SU-DHL-6 (cell line): ENCODE measurements at regions not wholly inside any gene's neighbourhood (a gene's known extent, or its start where the extent isn't known, plus 50 kb on each side); places are given as distances from the start of the nearest gene placed in this dataset.

Experiments used
- H2AFZ ChIP-seq: fragments of 200-600 bp; sonication (generic); 2 replicates; pipeline ENCODE4 v1.6.1; 2014; ENCODE audit warnings: low read depth, mild to moderate bottlenecking, moderate library complexity, mixed read lengths, antibody characterized with exemption, low read length; ENCODE audit not compliant: severe bottlenecking
- H3F3A ChIP-seq: fragments of 200-600 bp; shearing (Covaris generic); 2 replicates; pipeline ENCODE4 v1.6.0; 2016; ENCODE audit warnings: antibody characterized with exemption, mild to moderate bottlenecking; ENCODE audit not compliant: insufficient read depth
- H3K27ac ChIP-seq: fragments of 200-600 bp; sonication (generic); 2 replicates; pipeline ENCODE4 v1.5.1; 2016; ENCODE audit warnings: low read depth, mild to moderate bottlenecking, low read length, moderate library complexity, mixed read lengths
- H3K27me3 ChIP-seq: fragments of 200-600 bp; sonication (generic), shearing (Covaris generic); 2 replicates; pipeline ENCODE4 v1.6.0; 2014; ENCODE audit warnings: mild to moderate bottlenecking, low read length
- H3K36me3 ChIP-seq: fragments of 200-600 bp; sonication (generic); 2 replicates; pipeline ENCODE4 v1.6.1; 2014; ENCODE audit warnings: mild to moderate bottlenecking, low read length, mixed read lengths
- H3K4me2 ChIP-seq: fragments of 300-600, 200-600 bp; shearing (Covaris generic), sonication (generic); 2 replicates; pipeline ENCODE4 v1.6.0; 2014; ENCODE audit warnings: low read length, low read depth, mild to moderate bottlenecking; ENCODE audit not compliant: poor library complexity, severe bottlenecking
- H3K4me3 ChIP-seq: fragments of 200-600 bp; sonication (generic); 2 replicates; pipeline ENCODE4 v1.5.1; 2014; ENCODE audit warnings: antibody characterized with exemption, low read length, mild to moderate bottlenecking, mixed read lengths; ENCODE audit not compliant: insufficient read depth, poor library complexity, severe bottlenecking
- H3K79me2 ChIP-seq: fragments of 200-600 bp; sonication (generic); 2 replicates; pipeline ENCODE4 v1.6.1; 2014; ENCODE audit warnings: mild to moderate bottlenecking, low read length, moderate library complexity; ENCODE audit not compliant: insufficient read depth
- H3K9ac ChIP-seq: fragments of 200-600 bp; sonication (generic); 2 replicates; pipeline ENCODE4 v1.7.0; 2014; ENCODE audit warnings: mild to moderate bottlenecking, low read length
- H3K9me2 ChIP-seq: fragments of 200-600 bp; sonication (generic); replicated peaks from 2 replicates; pipeline ENCODE4 v1.6.1; 2014; ENCODE audit warnings: low read length; ENCODE audit not compliant: insufficient read depth
- H3K9me3 ChIP-seq: fragments of 200-600 bp; sonication (generic); 2 replicates; pipeline ENCODE4 v1.6.1; 2014; ENCODE audit warnings: low read length, mixed read lengths; ENCODE audit not compliant: insufficient read depth
- H4K20me1 ChIP-seq: fragments of 200-600 bp; sonication (generic); 2 replicates; pipeline ENCODE4 v1.6.1; 2014; ENCODE audit warnings: low read depth, mild to moderate bottlenecking, antibody characterized with exemption, low read length, moderate library complexity, mixed read lengths
- CTCF ChIP-seq: fragments of 200-600 bp; sonication (generic); IDR thresholded peaks from one replicate; pipeline ENCODE4 v1.5.1; 2017; ENCODE audit warnings: antibody characterized with exemption, mild to moderate bottlenecking, low read length, moderate library complexity; ENCODE audit not compliant: insufficient read depth, poor library complexity, severe bottlenecking
- EZH2phosphoT487 ChIP-seq: fragments of 200-600 bp; sonication (generic), shearing (Covaris generic); conservative IDR thresholded peaks from 2 replicates; pipeline ENCODE4 v1.6.1; 2018; ENCODE audit warnings: mild to moderate bottlenecking, antibody characterized with exemption, low read length, moderate library complexity, mixed read lengths

GRCh38 chr9:84598921-84599636, 70.5 kb upstream of the NTRK2 start:
- Histone ChIP-seq H3K9ac (no peak overlapping the region), H2AFZ (no peak overlapping the region), H3F3A (no peaks in the 10 kb centered on the region), H4K20me1 (no peaks in the 10 kb centered on the region), H3K9me3 (no peaks in the 10 kb centered on the region), H3K4me2 (no peak overlapping the region), H3K79me2 (no peaks in the 10 kb centered on the region), H3K36me3 (no peaks in the 10 kb centered on the region), H3K4me3 (no peak overlapping the region), H3K27me3 (no peaks in the 10 kb centered on the region), H3K27ac (no peak overlapping the region), H3K9me2 (no peaks in the 10 kb centered on the region)
- TF ChIP-seq CTCF (no peak), EZH2phosphoT487 (no peak)

DNA sequence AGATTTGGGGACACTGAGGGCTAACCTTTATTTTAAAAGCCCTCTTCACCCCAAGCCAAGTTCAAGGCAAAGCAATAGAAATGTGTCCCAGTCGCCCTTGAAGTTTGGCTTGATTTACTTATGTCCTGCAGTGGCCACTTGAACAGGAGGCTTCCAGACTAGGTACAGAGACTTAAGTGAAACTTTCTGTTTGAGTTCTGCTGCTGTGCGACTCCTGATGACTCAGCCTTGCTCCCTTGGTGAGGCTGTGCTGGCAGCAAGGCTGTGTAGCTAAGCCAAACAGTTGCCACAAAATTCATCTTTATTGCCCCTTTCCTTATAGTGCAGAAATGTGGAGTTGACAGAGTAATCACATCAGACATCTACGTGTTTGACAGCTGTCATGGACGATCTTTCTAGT, 68.8 kb upstream of the NTRK2 start:
- Histone ChIP-seq H3K9me2 (no peaks in the 10 kb centered on the region), H3F3A (no peaks in the 10 kb centered on the region), H3K36me3 (no peaks in the 10 kb centered on the region), H3K27me3 (no peaks in the 10 kb centered on the region), H2AFZ (no peak overlapping the region), H3K79me2 (no peaks in the 10 kb centered on the region), H3K9me3 (no peaks in the 10 kb centered on the region), H3K4me3 (no peak overlapping the region), H3K4me2 (no peak overlapping the region), H4K20me1 (no peaks in the 10 kb centered on the region), H3K9ac (no peak overlapping the region), H3K27ac (no peak overlapping the region)
- TF ChIP-seq EZH2phosphoT487, result no peak
- TF ChIP-seq CTCF, result no peak

GRCh38 chr9:84604223-84604622, 65.3 kb upstream of the NTRK2 start:
- Histone ChIP-seq H4K20me1 (no peaks in the 10 kb centered on the region), H3K4me2 (no peak overlapping the region), H3K4me3 (no peak overlapping the region), H3K9me3 (no peaks in the 10 kb centered on the region), H3F3A (no peaks in the 10 kb centered on the region), H3K36me3 (no peaks in the 10 kb centered on the region), H3K9me2 (no peaks in the 10 kb centered on the region), H3K9ac (no peak overlapping the region), H2AFZ (no peak overlapping the region), H3K27ac (no peak overlapping the region), H3K79me2 (no peaks in the 10 kb centered on the region), H3K27me3 (no peaks in the 10 kb centered on the region)
- TF ChIP-seq CTCF (no peak), EZH2phosphoT487 (no peak)
